ENCODE measurements at regions not wholly inside any gene's neighbourhood (a gene's known extent, or its start where the extent isn't known, plus 50 kb on each side); places are given as distances from the start of the nearest gene placed in this dataset.

- TF ChIP-seq EZH2 (IDR thresholded peaks at IDR 0.05) (no peak), POLR2AphosphoS5 (IDR thresholded peaks at IDR 0.05; ENCODE audit: borderline replicate concordance, low read depth, low read length) (no peak), FOXP2 (optimal IDR thresholded peaks at IDR 0.05; ENCODE audit: control extremely low read depth, extremely low read length, insufficient read depth) (no peak)
- Histone ChIP-seq H3K4me3 (no peak overlapping the region), H3K36me3 (ENCODE audit: insufficient read depth, low read length) (no peaks in the 10 kb centered on the region), H3K27ac (no peak overlapping the region), H3K9me3 (ENCODE audit: low read depth, low read length) (no peaks in the 10 kb centered on the region), H3K9ac (ENCODE audit: insufficient read length) (no peak overlapping the region)
- DNase-seq (ENCODE audit: low read depth, low spot score) = no peak
Measured at GRCh38 chr14:105849933-105850626, 323.7 kb downstream of the TMEM121 start.

DNA sequence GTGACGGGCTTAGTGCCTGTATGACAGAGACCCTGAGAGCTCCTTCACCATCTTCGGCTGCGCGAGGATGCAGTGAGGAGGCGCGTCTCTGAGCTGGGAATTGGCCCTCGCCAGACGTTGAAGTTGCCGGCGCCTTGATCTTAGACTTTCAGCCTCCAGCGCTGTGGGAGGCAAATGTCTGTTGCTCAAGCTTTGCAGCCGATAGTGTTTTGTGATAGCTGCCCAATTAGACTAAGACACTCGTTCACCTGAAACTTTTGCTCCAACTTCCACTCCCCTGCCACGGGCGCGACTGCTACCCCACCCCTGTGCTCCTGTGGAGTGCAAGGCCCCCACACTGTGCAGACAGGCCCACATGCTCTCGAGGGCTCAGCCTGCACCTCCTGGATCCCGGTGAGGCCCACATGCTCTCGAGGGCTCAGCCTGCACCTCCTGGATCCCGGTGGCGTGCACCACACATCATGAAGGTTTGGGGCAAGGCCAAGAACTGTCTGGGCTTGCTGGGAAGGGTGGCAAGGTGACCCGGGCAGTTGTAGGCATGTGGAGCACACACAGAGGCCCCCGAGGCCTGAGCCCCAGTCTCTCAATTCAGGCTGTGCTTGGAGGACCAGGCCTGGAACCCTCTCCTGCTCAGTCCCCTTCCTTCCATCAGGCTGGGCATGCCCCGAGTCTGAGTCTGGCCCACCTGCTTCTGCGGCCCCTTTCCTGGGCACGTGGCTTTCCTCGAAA, 324.6 kb downstream of the TMEM121 start:
- no peak for DNase-seq (ENCODE audit: low read depth, low spot score)
- H3K27ac ChIP-seq = no peak overlapping the region
- no peak overlapping the region for H3K4me3 ChIP-seq
- no peak overlapping the region for H3K9ac ChIP-seq (ENCODE audit: insufficient read length)
- H3K9me3 ChIP-seq (ENCODE audit: low read depth, low read length) = no peaks in the 10 kb centered on the region
- no peaks in the 10 kb centered on the region for H3K36me3 ChIP-seq (ENCODE audit: insufficient read depth, low read length)
- TF ChIP-seq FOXP2 (optimal IDR thresholded peaks at IDR 0.05; ENCODE audit: control extremely low read depth, extremely low read length, insufficient read depth) = no peak
- no peak for TF ChIP-seq EZH2 (IDR thresholded peaks at IDR 0.05)
- TF ChIP-seq POLR2AphosphoS5 (IDR thresholded peaks at IDR 0.05; ENCODE audit: borderline replicate concordance, low read depth, low read length) = no peak

DNA sequence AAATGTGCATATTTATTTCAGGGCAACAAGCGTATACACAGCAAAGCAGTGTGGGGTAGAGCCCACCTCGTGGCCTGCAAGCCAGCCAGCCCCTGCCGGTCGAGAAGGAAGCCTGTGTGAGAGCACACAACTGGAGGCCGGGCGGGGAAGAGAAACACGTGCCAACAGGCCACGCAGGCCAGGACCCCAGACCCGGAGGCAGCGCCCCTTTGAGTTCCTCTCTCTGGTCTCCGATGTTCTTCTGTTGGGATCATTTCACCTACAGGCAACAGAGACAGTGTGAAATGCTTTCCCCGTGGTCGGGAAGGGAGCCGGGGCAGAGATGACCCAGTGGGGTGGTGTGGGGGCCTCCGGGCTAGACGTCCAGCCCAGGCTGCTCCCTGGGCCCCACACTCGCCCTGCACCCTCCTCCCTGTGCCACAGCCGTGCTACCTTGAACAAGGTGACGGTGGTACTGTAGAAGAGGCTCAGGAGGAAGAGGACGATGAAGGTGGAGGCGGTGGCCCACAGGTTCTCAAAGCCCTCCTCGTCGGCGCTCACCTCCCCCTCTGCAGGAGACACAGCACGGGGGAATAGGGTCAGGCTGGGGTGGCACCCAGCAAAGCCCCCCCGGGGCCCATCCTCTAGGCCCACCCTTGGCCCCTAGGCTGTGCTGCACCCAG, 325.5 kb downstream of the TMEM121 start:
- H3K4me3 ChIP-seq = no peak overlapping the region
- H3K27ac ChIP-seq = no peak overlapping the region
- no peak for DNase-seq (ENCODE audit: low read depth, low spot score)
- TF ChIP-seq FOXP2 (optimal IDR thresholded peaks at IDR 0.05; ENCODE audit: control extremely low read depth, extremely low read length, insufficient read depth) (no peak), EZH2 (IDR thresholded peaks at IDR 0.05) (no peak), POLR2AphosphoS5 (IDR thresholded peaks at IDR 0.05; ENCODE audit: borderline replicate concordance, low read depth, low read length) (no peak)
- H3K9ac ChIP-seq (ENCODE audit: insufficient read length) = no peak overlapping the region
- no peaks in the 10 kb centered on the region for H3K9me3 ChIP-seq (ENCODE audit: low read depth, low read length)
- H3K36me3 ChIP-seq (ENCODE audit: insufficient read depth, low read length) = no peaks in the 10 kb centered on the region

DNA sequence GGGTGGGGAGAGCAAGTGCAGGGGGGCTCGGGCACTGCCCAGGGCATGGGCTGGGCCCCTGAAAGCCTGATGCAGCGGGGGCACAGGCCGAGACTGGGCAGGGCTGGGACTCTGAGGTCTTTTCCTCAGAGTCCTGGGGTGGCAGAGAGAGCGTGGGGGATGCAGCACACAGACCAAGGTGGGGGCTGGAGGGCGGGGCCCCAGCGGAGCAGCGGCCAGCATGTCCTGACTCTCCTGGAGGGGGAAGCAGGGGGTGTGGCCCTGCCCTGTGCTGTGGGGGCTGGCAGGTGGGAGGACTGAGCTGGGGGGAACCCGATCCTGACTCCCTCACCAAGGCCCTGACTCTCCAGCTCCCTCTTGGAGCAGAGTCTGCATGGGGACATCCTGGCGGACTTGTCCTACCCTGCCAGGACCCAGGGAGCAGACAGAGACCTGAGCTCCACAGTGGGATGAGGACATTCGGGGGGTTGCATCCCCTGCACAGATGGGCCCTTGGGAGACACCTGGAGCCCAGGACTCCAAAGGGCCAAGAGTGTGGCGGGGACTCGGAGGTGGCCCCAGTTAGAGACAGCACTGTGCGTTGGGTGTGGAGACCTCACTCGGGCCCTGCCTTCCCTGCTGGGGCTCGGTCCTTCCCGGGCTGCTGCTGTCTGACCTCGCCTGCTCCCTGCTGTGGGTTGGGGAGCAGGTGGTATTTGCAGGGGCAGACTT, 326.1 kb downstream of the TMEM121 start:
- H3K9ac ChIP-seq (ENCODE audit: insufficient read length) = no peak overlapping the region

GRCh38 chr14:105853089-105853906, 326.9 kb downstream of the TMEM121 start:
- Histone ChIP-seq H3K9ac (ENCODE audit: insufficient read length) (no peak overlapping the region), H3K4me3 (no peak overlapping the region), H3K36me3 (ENCODE audit: insufficient read depth, low read length) (no peaks in the 10 kb centered on the region), H3K27ac (no peak overlapping the region), H3K9me3 (ENCODE audit: low read depth, low read length) (no peaks in the 10 kb centered on the region)
- TF ChIP-seq FOXP2 (optimal IDR thresholded peaks at IDR 0.05; ENCODE audit: control extremely low read depth, extremely low read length, insufficient read depth) (no peak), POLR2AphosphoS5 (IDR thresholded peaks at IDR 0.05; ENCODE audit: borderline replicate concordance, low read depth, low read length) (no peak), EZH2 (IDR thresholded peaks at IDR 0.05) (no peak)
- no peak for DNase-seq (ENCODE audit: low read depth, low spot score)

More for the DNA sequence above, 326.1 kb downstream of the TMEM121 start:
- Histone ChIP-seq H3K9me3 (ENCODE audit: low read depth, low read length) (no peaks in the 10 kb centered on the region), H3K4me3 (no peak overlapping the region), H3K36me3 (ENCODE audit: insufficient read depth, low read length) (no peaks in the 10 kb centered on the region), H3K27ac (no peak overlapping the region)
- TF ChIP-seq FOXP2 (optimal IDR thresholded peaks at IDR 0.05; ENCODE audit: control extremely low read depth, extremely low read length, insufficient read depth) = no peak
- TF ChIP-seq POLR2AphosphoS5 (IDR thresholded peaks at IDR 0.05; ENCODE audit: borderline replicate concordance, low read depth, low read length) = no peak
- TF ChIP-seq EZH2 (IDR thresholded peaks at IDR 0.05) = no peak
- no peak for DNase-seq (ENCODE audit: low read depth, low spot score)

GRCh38 chr14:105853907-105854599, 327.7 kb downstream of the TMEM121 start:
- TF ChIP-seq FOXP2 (optimal IDR thresholded peaks at IDR 0.05; ENCODE audit: control extremely low read depth, extremely low read length, insufficient read depth) (no peak), EZH2 (IDR thresholded peaks at IDR 0.05) (no peak), POLR2AphosphoS5 (IDR thresholded peaks at IDR 0.05; ENCODE audit: borderline replicate concordance, low read depth, low read length) (no peak)
- no peak overlapping the region for H3K27ac ChIP-seq
- no peaks in the 10 kb centered on the region for H3K9me3 ChIP-seq (ENCODE audit: low read depth, low read length)

DNA sequence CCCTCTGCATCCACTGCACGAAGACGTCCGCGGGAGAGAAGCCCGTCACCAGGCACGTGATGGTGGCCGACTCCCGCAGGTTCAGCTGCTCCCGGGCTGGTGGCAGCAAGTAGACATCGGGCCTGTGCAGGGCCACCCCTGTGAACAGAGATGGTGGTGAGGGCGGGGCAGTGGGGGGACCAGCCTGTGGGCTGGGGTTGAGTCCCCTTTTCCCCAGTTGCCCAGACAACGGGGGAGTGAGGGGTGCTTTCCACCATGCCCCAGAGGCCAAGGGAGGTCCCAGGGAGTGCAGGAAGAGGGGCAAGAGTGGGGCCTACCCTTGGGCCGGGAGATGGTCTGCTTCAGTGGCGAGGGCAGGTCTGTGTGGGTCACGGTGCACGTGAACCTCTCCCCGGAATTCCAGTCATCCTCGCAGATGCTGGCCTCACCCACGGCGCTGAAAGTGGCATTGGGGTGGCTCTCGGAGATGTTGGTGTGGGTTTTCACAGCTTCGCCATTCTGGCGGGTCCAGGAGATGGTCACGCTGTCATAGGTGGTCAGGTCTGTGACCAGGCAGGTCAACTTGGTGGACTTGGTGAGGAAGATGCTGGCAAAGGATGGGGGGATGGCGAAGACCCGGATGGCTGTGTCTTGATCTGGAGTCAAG, 328.3 kb downstream of the TMEM121 start:
- H3K27ac ChIP-seq = no peak overlapping the region
- no peak for TF ChIP-seq EZH2 (IDR thresholded peaks at IDR 0.05)
- no peaks in the 10 kb centered on the region for H3K36me3 ChIP-seq (ENCODE audit: insufficient read depth, low read length)
- H3K4me3 ChIP-seq = no peak overlapping the region
- DNase-seq (ENCODE audit: low read depth, low spot score) = no peak
- H3K9me3 ChIP-seq (ENCODE audit: low read depth, low read length) = no peaks in the 10 kb centered on the region
- H3K9ac ChIP-seq (ENCODE audit: insufficient read length) = no peak overlapping the region

More at GRCh38 chr14:105853907-105854599, 327.7 kb downstream of the TMEM121 start:
- DNase-seq (ENCODE audit: low read depth, low spot score) = no peak
- no peaks in the 10 kb centered on the region for H3K36me3 ChIP-seq (ENCODE audit: insufficient read depth, low read length)
- H3K9ac ChIP-seq (ENCODE audit: insufficient read length) = no peak overlapping the region
- no peak overlapping the region for H3K4me3 ChIP-seq

All from SK-N-MC (cell line).